ENCODE measurements at regions not wholly inside any gene's neighbourhood (a gene's known extent, or its start where the extent isn't known, plus 50 kb on each side); places are given as distances from the start of the nearest gene placed in this dataset.

Small RNA genes in the stretch of these regions (small RNA-seq; reads per million reads assigned to genes)
- 0 reads per million in 4 donors for gene AC145350.3
